NCI-H345 (cell line): ENCODE measurements at regions not wholly inside any gene's neighbourhood (a gene's known extent, or its start where the extent isn't known, plus 50 kb on each side); places are given as distances from the start of the nearest gene placed in this dataset.

Source experiments
- DNase-seq: peaks from one replicate; lab custom pipeline; 2025; lab: John Stamatoyannopoulos, UW

GRCh38 chr5:103461243-103461642, 101.3 kb downstream of the NUDT12 start:
- DNase-seq: no peak

GRCh38 chr5:103458497-103459040, 104.0 kb downstream of the NUDT12 start:
- DNase-seq: no peak

DNA sequence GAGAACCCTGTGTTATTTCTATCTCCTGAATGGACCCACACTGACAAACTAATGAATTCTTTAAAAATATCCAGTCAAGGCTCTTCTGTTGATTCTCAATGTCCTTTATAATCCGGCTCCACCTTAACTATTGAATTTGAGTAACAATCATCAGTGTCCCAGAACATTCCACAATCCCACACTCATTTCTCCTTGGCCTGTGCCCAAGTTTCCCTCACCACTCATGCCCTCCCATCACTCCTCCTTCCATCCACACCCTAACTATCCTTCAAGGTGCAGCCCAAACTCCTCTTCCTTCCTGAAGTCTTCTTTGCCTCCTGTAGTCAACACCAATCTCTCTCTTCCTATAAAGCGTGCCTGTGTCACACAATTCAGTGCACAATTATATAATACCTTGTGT, 106.1 kb downstream of the NUDT12 start:
- no peak for DNase-seq

- DNase-seq: no peak
Measured at GRCh38 chr5:103455796-103456195, 106.8 kb downstream of the NUDT12 start.

DNA sequence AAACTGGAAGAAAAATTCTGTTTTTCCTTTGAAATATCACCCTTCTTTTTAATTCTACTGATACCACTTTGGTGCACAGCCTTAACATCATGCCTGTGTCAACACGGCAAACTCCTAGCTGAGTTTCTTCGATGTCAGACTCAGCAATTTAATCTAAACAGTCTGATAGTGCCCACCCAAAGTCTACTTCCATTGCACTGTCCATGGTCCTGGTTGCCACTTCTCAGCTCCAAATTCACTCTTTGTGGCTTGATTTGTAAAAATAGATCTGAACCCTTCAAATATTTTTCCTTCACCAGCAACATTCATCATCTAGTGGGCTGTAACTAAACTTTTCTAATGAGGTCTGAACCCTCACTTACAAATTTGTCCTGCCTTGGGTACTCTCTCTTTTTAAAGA, 107.8 kb downstream of the NUDT12 start:
- no peak for DNase-seq

DNA sequence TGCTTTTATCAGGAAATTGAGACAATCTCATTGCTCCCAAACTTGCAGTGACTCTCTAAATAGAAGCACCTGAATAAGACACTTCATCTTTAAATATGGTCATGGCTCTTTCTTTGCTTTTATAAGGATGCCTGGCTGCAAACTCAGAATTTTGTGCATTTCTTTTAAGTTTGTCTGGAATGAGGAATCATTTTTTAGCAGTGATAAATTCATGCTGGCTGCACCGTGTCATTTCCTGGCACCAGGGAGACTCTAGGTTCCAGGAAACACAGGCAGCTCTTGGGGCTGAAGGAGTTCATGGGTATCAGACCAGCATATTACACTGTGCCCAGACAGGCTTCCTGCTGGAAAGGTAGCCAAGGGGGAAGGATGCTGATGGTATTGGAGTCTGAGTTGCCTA, 109.9 kb downstream of the NUDT12 start:
- DNase-seq: no peak

- DNase-seq: no peak
Measured at GRCh38 chr5:103452089-103452488, 110.5 kb downstream of the NUDT12 start.

DNA sequence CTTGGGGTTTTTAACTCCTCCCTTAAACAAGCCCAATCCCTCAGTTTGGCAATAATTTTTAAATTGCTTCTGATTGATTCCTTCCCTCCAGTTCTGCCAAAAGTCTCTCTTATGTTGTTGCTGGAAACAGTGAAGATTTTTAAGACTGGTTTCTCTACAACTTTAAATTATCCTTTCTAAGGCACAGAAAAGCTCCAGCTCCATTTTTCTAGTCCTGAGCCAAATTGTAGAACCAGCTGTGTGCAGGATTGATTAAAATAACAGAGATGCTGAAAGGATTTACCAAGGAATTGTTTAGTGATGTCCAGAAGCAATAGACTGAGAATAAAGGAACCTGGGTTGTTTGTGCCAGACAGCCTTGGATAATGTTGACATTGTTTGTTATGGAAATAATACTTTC, 111.3 kb downstream of the NUDT12 start:
- no peak for DNase-seq

GRCh38 chr5:103450333-103451061, 112.1 kb downstream of the NUDT12 start:
- DNase-seq: no peak

DNA sequence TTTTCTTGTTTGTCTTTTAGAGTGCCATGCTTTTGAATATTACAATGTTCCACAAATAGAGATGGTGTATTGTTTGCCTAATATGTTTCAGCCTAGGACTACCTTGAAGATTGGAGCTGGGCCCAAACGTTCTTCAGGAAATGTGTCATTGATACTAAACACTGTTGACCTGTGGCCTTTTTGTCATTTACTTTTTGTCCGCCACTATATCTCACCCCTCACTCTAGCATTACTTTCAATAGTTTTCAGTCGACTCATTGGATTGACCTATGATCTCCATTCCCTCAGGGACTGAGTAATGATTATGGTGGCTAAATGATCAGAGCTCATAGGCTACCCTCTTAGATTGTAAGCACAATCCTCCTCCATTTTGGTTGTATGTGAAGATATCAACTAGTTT, 115.8 kb downstream of the NUDT12 start:
- no peak for DNase-seq

- no peak for DNase-seq
Measured at GRCh38 chr5:103445426-103446035, 117.1 kb downstream of the NUDT12 start.

GRCh38 chr5:103444333-103445038, 118.1 kb downstream of the NUDT12 start:
- no peak for DNase-seq

DNA sequence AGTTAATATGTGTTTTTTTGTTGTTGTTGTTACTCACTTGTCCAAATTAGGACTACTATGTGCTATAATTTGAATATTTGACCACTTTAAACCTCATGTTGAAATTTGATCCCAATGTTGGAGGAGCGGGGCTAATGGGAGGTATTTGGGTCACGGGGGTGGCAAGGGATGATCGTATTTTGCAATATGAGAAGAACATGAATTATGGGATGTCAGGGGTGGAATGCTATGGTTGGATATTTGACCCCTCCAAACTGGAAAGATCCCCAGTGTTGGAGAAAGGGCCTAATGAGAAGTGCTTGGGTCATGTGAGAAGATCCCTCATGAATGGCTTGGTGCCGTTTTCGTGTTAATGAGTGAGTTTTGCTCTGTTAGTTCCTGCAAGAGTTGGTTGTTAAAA, 119.8 kb downstream of the NUDT12 start:
- no peak for DNase-seq

- no peak for DNase-seq
Measured at GRCh38 chr5:103441523-103441922, 121.1 kb downstream of the NUDT12 start.

DNA sequence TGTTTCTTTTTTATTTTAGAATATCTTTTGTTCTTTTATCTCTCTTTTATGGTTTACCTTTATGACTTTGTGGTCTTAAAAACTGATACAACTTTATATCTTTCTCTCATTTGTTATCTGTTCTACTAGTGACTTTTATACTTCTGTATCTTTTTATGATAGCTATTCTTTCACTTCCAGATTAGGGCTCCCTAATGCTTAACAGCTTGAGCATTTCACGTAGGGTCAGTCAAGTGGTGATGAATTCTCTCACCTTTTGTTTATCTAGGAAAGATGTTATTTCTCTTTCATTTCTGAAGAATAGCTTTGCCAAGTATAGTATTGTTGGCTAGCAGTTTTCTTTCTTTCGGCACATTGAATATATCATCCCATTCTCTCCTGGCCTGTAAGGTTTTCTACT, 123.6 kb downstream of the NUDT12 start:
- no peak for DNase-seq

DNA sequence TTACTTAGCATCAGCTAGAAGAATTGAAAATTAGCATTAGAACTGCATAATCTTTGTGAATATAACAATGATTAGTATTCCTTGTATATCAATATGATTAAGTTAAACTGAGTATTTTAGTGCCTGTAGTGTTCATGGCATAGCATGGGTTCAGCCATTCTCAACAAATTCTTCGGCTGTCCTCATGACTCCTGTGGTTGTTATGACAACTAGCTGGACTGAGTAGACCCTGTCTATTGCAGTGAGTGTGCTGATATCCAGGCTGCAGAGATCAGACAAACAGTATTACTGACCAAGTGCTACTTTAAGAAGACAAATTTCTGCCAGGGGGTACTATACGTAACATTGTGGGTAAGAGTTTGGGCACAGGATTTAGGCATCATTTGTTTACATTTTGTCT, 125.9 kb downstream of the NUDT12 start:
- DNase-seq: no peak

DNA sequence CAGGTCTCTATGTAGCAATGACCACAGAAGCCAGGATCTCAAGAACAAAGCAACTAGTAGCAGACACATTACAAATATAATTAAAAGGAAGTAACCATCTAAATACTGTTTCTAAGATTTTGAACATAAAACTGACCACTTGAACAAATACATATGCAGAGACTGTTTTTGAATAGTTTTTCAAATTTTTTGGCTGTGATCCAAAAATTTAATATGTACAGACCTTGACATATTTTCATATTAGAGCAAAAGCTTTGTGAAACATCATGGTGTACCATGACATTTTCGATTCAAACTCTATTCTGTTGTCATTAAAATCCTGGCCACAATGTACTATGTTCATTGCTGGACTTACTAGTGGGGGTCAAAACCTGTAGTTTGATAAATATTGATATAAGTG, 126.5 kb downstream of the NUDT12 start:
- no peak for DNase-seq

DNA sequence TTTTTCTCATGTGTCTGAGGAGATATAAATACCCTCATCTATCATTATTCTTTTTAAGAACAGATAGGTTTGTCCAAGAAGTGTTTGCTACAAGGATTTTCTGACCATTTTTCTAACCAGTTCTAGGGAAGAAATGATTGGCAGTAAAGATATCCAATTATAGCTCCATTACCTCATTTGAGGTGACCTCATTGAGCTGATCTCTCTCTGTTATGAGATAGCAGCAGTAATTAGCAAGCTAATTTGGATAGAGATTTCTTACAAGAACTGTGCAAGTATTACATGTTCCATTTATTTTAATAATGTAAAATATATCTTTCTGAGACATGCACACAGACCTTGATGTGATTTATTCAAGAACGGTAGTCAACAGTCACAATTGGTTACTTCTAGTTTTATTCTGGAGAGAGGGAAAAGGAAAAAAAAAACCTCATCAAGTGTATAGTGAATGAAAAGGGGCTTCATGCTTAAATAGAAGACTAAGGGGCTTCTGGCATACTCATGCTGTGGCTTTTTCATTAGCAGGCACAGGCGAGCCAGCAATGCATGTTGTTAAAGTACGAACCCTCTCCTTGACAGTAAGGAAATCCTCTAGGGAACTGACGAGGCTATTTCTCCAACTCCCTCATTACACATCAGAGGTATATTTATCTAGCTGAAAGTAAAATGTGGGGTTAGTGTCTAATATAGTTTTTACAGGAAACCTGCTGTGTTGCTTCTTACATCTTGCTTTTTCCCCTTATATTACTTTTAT, 127.3 kb downstream of the NUDT12 start:
- DNase-seq: no peak

DNA sequence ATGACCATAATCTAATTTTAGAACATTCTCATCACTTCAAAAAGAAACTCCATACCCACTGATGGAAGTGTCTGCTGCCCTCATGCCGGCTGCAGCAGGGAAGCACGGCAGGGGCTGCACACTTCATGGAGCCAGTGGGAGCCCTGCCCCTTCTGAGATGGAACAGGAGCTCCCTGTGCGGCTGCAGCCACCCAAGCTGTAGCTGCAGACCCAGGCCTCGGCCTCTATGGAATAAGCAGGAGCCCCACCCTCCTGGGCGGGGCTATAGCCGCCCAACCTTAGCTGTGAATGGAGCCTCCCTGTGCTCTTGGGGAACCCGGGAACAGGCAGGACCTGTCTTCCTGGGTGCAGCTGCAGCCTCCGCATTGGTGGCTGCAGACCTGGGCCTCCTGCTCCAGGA, 128.5 kb downstream of the NUDT12 start:
- DNase-seq: no peak

- no peak for DNase-seq
Measured at GRCh38 chr5:103433211-103433610, 129.4 kb downstream of the NUDT12 start.

GRCh38 chr5:103428923-103429322, 133.7 kb downstream of the NUDT12 start:
- DNase-seq: no peak

- DNase-seq: no peak
Measured at GRCh38 chr5:103428411-103428871, 134.1 kb downstream of the NUDT12 start.
